ENCODE measurements at regions not wholly inside any gene's neighbourhood (a gene's known extent, or its start where the extent isn't known, plus 50 kb on each side); places are given as distances from the start of the nearest gene placed in this dataset.

DNA sequence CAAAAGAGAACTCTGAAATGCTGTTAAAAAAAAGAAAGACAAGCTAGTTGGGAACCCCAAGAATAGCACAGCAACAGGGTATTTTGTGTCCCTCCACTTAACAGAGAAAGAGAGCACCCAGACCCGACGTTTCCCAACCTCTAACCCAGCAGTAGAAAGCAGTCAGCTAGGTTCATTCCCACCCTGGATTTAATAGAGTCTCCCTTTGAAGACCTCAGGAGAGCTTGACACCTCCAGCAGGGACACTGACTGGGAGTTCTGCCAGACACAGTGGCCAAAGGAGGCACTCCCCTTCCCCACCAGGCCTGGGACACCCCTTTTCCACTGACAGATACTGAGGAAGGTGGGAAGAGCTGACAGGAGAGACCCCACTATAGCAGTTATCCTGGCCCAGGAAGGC is 337.5 kb upstream of the MSX2 start:
- H3K27ac ChIP-seq (ENCODE audit: insufficient read depth, low read depth, low read length): no peak overlapping the region
- POLR2A ChIA-PET: no interaction called here
- no peaks in the 10 kb centered on the region for H3K9me1 ChIP-seq (replicated peaks; ENCODE audit: control insufficient read depth, extremely low read depth, insufficient read depth, low read length)
- TF ChIP-seq MYC (IDR thresholded peaks at IDR 0.05; ENCODE audit: low read depth, low read length) (no peak), POLR2A (IDR thresholded peaks at IDR 0.05; ENCODE audit: low read depth, low read length) (no peak), EZH2 (IDR thresholded peaks at IDR 0.05; ENCODE audit: borderline replicate concordance, low read depth, low read length, severe bottlenecking) (no peak), FOS (IDR thresholded peaks at IDR 0.05; ENCODE audit: borderline replicate concordance, insufficient read depth, low read length) (no peak), JUN (IDR thresholded peaks at IDR 0.05; ENCODE audit: borderline replicate concordance, insufficient read depth, insufficient read length, low read depth) (no peak), POLR2AphosphoS5 (IDR thresholded peaks at IDR 0.05; ENCODE audit: insufficient read depth, low read depth, low read length) (no peak), GATA2 (IDR thresholded peaks at IDR 0.05; ENCODE audit: insufficient read depth, insufficient read length, low read depth, low read length) (no peak)
- TF ChIP-seq, protein P1, sequence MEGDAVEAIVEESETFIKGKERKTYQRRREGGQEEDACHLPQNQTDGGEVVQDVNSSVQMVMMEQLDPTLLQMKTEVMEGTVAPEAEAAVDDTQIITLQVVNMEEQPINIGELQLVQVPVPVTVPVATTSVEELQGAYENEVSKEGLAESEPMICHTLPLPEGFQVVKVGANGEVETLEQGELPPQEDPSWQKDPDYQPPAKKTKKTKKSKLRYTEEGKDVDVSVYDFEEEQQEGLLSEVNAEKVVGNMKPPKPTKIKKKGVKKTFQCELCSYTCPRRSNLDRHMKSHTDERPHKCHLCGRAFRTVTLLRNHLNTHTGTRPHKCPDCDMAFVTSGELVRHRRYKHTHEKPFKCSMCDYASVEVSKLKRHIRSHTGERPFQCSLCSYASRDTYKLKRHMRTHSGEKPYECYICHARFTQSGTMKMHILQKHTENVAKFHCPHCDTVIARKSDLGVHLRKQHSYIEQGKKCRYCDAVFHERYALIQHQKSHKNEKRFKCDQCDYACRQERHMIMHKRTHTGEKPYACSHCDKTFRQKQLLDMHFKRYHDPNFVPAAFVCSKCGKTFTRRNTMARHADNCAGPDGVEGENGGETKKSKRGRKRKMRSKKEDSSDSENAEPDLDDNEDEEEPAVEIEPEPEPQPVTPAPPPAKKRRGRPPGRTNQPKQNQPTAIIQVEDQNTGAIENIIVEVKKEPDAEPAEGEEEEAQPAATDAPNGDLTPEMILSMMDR (IDR thresholded peaks at IDR 0.05; ENCODE audit: extremely low read depth in 1 of 2, insufficient read depth in 1 of 2, low read depth in 1 of 2, low read length in 2 of 2): no peak
- TF ChIP-seq, protein P2, sequence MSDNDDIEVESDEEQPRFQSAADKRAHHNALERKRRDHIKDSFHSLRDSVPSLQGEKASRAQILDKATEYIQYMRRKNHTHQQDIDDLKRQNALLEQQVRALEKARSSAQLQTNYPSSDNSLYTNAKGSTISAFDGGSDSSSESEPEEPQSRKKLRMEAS (IDR thresholded peaks at IDR 0.05; ENCODE audit: insufficient read depth, insufficient read length): no peak
- H3K36me3 ChIP-seq (ENCODE audit: control insufficient read depth in 2 of 2, extremely low read depth in 1 of 2, insufficient read depth in 2 of 2, low read length in 2 of 2): no peaks in the 10 kb centered on the region
- no peaks in the 10 kb centered on the region for H3K79me2 ChIP-seq (ENCODE audit: control insufficient read depth, insufficient read depth, low read length)
- FAIRE-seq (no peak), DNase-seq (ENCODE audit: low read depth, low spot score) (no peak)
- no peak overlapping the region for H3K9ac ChIP-seq (replicated peaks; ENCODE audit: extremely low read depth, insufficient read depth, low read length)
- CTCF ChIA-PET: no interaction called here
- H2AFZ ChIP-seq (ENCODE audit: low read depth, low read length): no peak overlapping the region
- H3K9me3 ChIP-seq (replicated peaks; ENCODE audit: control insufficient read depth, insufficient read depth, low read length): no peaks in the 10 kb centered on the region
- H3K4me3 ChIP-seq (replicated peaks in 1 of 3; ENCODE audit: insufficient read depth in 1 of 3, low read depth in 1 of 3, low read length in 3 of 3): no peak overlapping the region
- BruUV-seq (replicated peaks): no TSS peak
- H3K4me1 ChIP-seq (ENCODE audit: control insufficient read depth, extremely low read depth, insufficient read depth, low read length): no peaks in the 10 kb centered on the region
- no peak overlapping the region for H3K4me2 ChIP-seq (ENCODE audit: insufficient read depth, low read length)
- no peaks in the 10 kb centered on the region for H3K27me3 ChIP-seq (ENCODE audit: control insufficient read depth in 2 of 2, insufficient read depth in 2 of 2, low read length in 2 of 2)
- dilution Hi-C loops (cut with MboI; ENCODE audit: extremely low pct_ligation_motif_present, low sequenced_read_pairs): no loop called here
- H4K20me1 ChIP-seq (replicated peaks; ENCODE audit: control insufficient read depth, extremely low read depth, insufficient read depth, low read length): no peaks in the 10 kb centered on the region
- intact Hi-C loops (cut with micrococcal nuclease): no loop called here
